Endodermal cell (in vitro differentiated cells): ENCODE measurements at regions not wholly inside any gene's neighbourhood (a gene's known extent, or its start where the extent isn't known, plus 50 kb on each side); places are given as distances from the start of the nearest gene placed in this dataset.

Source experiments
- DNase-seq: peaks from one replicate; pipeline ENCODE4 v3.0.0-alpha.2; 2017
- H3K27ac ChIP-seq: 2 replicates; pipeline ENCODE4 v1.5.1; 2013; ENCODE audit warnings: mild to moderate bottlenecking, low read depth, low read length, moderate library complexity
- H3K27me3 ChIP-seq: 2 replicates; pipeline ENCODE4 v1.6.1; 2013; ENCODE audit warnings: mild to moderate bottlenecking, low read length, moderate library complexity; ENCODE audit not compliant: insufficient read depth, control insufficient read depth, poor library complexity, severe bottlenecking
- H3K36me3 ChIP-seq: 2 replicates; pipeline ENCODE4 v1.7.0; 2013; ENCODE audit warnings: mild to moderate bottlenecking, low read length, moderate library complexity; ENCODE audit not compliant: control insufficient read depth, insufficient read depth
- H3K4me1 ChIP-seq: one replicate; pipeline ENCODE4 v1.7.0; 2013; ENCODE audit warnings: low read length; ENCODE audit not compliant: control insufficient read depth, insufficient read depth
- H3K4me3 ChIP-seq: 2 replicates; pipeline ENCODE4 v1.5.1; 2013; ENCODE audit warnings: mild to moderate bottlenecking, low read length, moderate library complexity
- H3K9ac ChIP-seq: 2 replicates; pipeline ENCODE4 v1.6.1; 2013; ENCODE audit warnings: mild to moderate bottlenecking, low read length, moderate library complexity; ENCODE audit not compliant: poor library complexity, severe bottlenecking; ENCODE audit errors: extremely low read depth
- H3K9me3 ChIP-seq: 2 replicates; pipeline ENCODE4 v1.6.1; 2013; ENCODE audit warnings: mild to moderate bottlenecking, low read length, moderate library complexity; ENCODE audit not compliant: control insufficient read depth
- H3K27ac Mint-ChIP-seq: 2 replicates; pipeline ENCODE4 v1.8.0; 2020; ENCODE audit warnings: mixed read lengths
- H3K27me3 Mint-ChIP-seq: 2 replicates; pipeline ENCODE4 v1.8.0; 2021; ENCODE audit warnings: mild to moderate bottlenecking, mixed read lengths; ENCODE audit not compliant: insufficient read depth
- H3K36me3 Mint-ChIP-seq: 2 replicates; pipeline ENCODE4 v1.8.0; 2020; ENCODE audit warnings: low read depth, mixed read lengths
- H3K4me1 Mint-ChIP-seq: 2 replicates; pipeline ENCODE4 v1.8.0; 2020; ENCODE audit warnings: mixed read lengths
- H3K4me3 Mint-ChIP-seq: 2 replicates; pipeline ENCODE4 v1.8.0; 2020; ENCODE audit warnings: mild to moderate bottlenecking, moderate library complexity, mixed read lengths
- H3K9me3 Mint-ChIP-seq: 2 replicates; pipeline ENCODE4 v1.8.0; 2020; ENCODE audit warnings: mild to moderate bottlenecking, mixed read lengths
- WGBS, 2 experiments: methylation state at CpG; one replicate each; pipeline versions ENCODE4 v1.1.5 to v1.1.7; 2013; ENCODE audit warnings: missing lambda C conversion rate in 2 of 2, mixed read lengths in 1 of 2; ENCODE audit not compliant: insufficient coverage in 1 of 2, insufficient read length in 1 of 2; 5-methylcytosine and 5-hydroxymethylcytosine counted together
- TF ChIP-seq, protein P1 (sequence below): fragments of 200-600 bp; sonication (generic); conservative IDR thresholded peaks from 2 replicates; pipeline ENCODE4 v1.5.0; 2021; ENCODE audit warnings: antibody characterized with exemption, mild to moderate bottlenecking

GRCh38 chr13:81203783-81204182 is 862.9 kb upstream of the SPRY2 start:
- Histone ChIP-seq H3K27ac (no peak overlapping the region), H3K4me3 (no peak overlapping the region), H3K9me3 (no peaks in the 10 kb centered on the region), H3K27me3 (no peaks in the 10 kb centered on the region), H3K9ac (no peak overlapping the region), H3K4me1 (no peaks in the 10 kb centered on the region), H3K36me3 (no peaks in the 10 kb centered on the region)
- Mint-ChIP-seq H3K27me3 (no peaks in the 10 kb centered on the region), H3K36me3 (no peaks in the 10 kb centered on the region), H3K9me3 (peaks cover 2% of the 10 kb centered on the region), H3K4me3 (no peak overlapping the region), H3K27ac (no peak overlapping the region), H3K4me1 (peaks cover 3% of the 10 kb centered on the region)
- 88% methylated on average over 1 of the region's 1 CpG; no CpG with 5 or more reads in 1 of the 2 experiments for WGBS, 2 experiments
- DNase-seq, result no peak
- TF ChIP-seq, protein P1, sequence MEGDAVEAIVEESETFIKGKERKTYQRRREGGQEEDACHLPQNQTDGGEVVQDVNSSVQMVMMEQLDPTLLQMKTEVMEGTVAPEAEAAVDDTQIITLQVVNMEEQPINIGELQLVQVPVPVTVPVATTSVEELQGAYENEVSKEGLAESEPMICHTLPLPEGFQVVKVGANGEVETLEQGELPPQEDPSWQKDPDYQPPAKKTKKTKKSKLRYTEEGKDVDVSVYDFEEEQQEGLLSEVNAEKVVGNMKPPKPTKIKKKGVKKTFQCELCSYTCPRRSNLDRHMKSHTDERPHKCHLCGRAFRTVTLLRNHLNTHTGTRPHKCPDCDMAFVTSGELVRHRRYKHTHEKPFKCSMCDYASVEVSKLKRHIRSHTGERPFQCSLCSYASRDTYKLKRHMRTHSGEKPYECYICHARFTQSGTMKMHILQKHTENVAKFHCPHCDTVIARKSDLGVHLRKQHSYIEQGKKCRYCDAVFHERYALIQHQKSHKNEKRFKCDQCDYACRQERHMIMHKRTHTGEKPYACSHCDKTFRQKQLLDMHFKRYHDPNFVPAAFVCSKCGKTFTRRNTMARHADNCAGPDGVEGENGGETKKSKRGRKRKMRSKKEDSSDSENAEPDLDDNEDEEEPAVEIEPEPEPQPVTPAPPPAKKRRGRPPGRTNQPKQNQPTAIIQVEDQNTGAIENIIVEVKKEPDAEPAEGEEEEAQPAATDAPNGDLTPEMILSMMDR, result no peak

DNA sequence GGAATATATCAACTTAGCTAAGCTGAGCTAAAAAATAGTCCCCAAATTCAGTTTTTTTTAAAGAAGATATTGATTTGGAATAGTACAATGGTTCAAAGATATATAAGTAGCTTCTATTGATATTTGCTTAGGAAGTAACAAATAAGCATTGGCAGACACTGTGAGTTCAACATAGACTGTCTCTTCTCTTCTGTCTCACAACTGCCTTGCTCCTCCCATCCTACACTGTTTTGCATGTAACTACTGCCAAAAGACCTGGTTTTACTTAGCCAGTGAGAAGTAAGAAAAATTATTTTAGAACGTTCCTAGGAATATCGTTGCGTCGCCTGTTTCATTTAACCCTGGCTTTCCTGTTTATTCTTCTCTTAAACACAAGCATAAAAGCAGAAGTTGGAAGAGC is 859.0 kb upstream of the SPRY2 start:
- peaks cover 9% of the 10 kb centered on the region for H3K9me3 Mint-ChIP-seq
- no peaks in the 10 kb centered on the region for H3K4me1 Mint-ChIP-seq
- Histone ChIP-seq H3K4me3 (no peak overlapping the region), H3K9me3 (peaks cover 2% of the 10 kb centered on the region), H3K4me1 (no peaks in the 10 kb centered on the region), H3K27me3 (no peaks in the 10 kb centered on the region), H3K27ac (no peak overlapping the region), H3K36me3 (no peaks in the 10 kb centered on the region), H3K9ac (no peak overlapping the region)
- TF ChIP-seq, protein P1, result no peak
- no peak overlapping the region for H3K4me3 Mint-ChIP-seq
- no peaks in the 10 kb centered on the region for H3K27me3 Mint-ChIP-seq
- no peak overlapping the region for H3K27ac Mint-ChIP-seq
- DNase-seq, result no peak
- no peaks in the 10 kb centered on the region for H3K36me3 Mint-ChIP-seq
- 97 to 100% methylated on average over 3 to 4 of the region's 4 CpGs for WGBS, 2 experiments

DNA sequence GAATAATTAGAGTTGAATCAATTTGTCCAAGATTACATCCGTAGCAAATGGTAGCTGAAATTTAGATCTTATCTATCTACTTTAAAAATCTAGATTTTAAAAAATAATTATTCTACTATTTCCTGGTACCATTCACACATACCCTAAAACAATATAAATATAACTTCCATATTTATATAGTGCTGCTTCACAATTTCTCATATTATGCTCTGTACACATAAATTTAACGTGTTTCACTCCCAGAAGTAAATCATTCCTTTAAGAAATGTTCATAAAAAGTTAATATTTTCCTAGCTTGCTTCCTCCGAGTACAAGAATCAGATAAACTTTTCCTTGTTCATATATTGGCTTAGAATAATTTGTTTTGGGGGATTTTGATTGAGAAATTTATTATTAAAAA is 857.0 kb upstream of the SPRY2 start:
- no peak overlapping the region for H3K27ac Mint-ChIP-seq
- no peaks in the 10 kb centered on the region for H3K27me3 Mint-ChIP-seq
- peaks cover 27% of the 10 kb centered on the region for H3K9me3 Mint-ChIP-seq
- Histone ChIP-seq H3K9me3 (peaks cover 22% of the 10 kb centered on the region), H3K27me3 (no peaks in the 10 kb centered on the region), H3K4me3 (no peak overlapping the region), H3K27ac (no peak overlapping the region), H3K4me1 (no peaks in the 10 kb centered on the region), H3K36me3 (no peaks in the 10 kb centered on the region), H3K9ac (no peak overlapping the region)
- TF ChIP-seq, protein P1, result no peak
- DNase-seq, result no peak
- no peaks in the 10 kb centered on the region for H3K4me1 Mint-ChIP-seq
- H3K4me3 Mint-ChIP-seq, result no peak overlapping the region
- no peaks in the 10 kb centered on the region for H3K36me3 Mint-ChIP-seq
- 80 to 96% methylated on average over 1 to 2 of the region's 3 CpGs for WGBS, 2 experiments
